CD4-positive, alpha-beta T cell treated with Interleukin-6 for 4 hours (primary cell): ENCODE measurements at regions not wholly inside any gene's neighbourhood (a gene's known extent, or its start where the extent isn't known, plus 50 kb on each side); places are given as distances from the start of the nearest gene placed in this dataset.
"Not testable (repeated sequence)": the region's sequence is repeated elsewhere in the genome, so short reads cannot be mapped to it uniquely, and the experiment has no call there.

Experiments
- DNase-seq: peaks from one replicate; pipeline ENCODE4 v3.0.0-alpha.2; 2020; ENCODE audit warnings: mixed read lengths

DNA sequence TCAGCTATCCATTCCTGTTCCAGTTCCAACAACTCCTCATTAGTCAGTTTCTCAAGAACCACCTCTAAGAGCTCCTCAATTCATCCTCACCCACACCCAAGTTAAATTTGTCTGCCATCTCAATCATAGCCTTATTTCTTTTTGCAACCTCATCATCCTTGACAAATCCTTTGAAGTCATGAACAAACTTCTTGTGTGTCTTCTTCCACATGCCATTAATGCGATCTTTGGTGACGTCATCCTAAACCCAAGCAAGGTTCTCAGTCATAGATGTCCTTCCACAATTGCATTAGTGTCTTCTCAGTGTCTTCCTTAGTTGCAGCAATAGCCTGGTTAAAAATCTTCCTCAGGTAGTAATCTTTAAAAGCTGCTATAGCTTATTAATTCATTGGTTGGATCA is 71.2 kb upstream of the FSIP2 start:
- DNase-seq: no peak

DNA sequence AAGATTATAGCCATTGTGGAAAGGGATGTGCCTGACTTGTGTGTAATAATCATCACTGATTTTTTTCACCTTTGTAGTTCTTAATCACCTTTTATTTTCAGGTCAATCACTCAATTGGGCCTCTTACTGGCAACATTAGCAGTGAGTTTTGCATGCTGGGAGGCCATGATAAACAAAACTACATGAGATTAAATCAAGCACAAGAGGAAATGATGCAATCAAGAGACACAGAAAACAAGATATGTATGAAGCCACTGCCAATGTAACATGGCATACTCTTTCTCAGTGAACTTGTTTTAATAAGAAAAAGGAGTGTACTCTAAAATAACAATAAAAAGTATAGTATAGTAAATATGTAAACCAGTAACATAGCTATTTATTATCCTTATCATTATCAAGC is 69.9 kb upstream of the FSIP2 start:
- no peak for DNase-seq

DNA sequence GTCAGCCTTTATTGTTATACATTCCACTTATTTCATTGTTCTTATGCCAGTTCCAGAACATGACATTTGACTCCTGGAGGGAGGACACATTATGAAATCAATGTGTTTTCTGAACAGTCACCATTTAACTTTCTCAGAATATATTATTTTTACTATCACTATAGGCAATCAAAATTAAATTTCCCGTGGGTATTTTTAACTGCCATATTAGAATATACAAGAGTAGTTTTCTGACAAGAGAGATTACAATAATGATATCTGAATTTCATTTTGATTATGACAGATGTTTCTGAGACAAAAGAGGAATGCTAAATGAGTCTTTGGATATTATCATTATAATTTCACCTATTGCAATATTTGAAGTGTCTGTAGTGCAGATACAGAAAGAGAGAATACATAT is 64.4 kb upstream of the FSIP2 start:
- no peak for DNase-seq

DNA sequence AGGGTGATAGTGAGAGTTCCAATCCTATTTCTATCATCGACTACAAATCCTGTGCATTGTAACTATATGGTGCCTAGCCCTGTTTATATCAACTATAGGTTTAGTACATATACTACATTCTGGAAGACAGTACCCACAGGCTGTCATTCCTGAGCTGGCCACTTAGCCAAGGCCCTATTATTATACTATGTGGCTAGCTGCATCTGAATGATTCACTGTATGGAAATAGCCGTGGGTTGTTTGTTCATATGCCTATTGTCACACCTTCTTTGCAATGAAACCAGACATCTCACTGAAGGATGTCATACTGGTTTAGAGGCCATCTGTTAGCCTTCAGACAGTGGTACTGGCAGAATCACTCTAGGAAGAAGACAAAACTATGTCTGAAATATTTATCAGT is 62.3 kb upstream of the FSIP2 start:
- no peak for DNase-seq

DNA sequence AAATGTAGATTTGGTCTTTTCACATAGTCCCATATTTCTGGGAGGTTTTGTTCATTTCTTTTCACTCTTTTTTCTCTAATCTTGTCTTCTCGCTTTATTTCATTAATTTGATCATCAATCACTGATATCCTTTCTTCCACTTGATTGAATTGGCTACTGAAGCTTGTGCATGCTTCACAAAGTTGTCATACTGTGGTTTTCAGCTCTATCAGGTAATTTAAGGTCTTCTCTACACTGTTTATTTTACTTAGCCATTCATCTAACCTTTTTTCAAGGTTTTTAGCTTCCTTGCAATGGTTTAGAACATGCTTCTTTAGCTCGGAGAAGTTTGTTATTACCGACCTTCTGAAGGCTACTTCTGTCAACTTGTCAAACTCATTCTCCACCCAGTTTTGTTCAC is 51.6 kb upstream of the FSIP2 start:
- DNase-seq: not testable (repeated sequence)

DNA sequence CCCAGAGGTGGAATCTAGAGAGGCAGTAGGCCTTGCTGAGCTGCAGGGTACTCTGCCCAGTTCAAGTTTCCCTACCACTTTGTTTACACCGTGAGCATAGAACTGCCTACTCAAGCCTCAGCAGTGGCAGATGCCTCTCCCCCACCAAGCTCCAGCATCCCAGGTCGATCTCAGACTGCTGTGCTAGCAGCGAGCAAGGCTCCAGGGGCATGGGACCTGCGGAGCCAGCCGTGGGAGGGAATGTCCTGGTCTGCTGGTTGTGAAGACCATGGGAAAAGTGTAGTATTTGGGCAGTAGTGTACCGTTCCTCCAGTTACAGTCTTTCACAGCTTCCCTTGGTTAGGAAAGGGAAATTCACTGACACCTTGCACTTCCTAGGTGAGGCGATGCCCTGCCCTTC is 50.6 kb upstream of the FSIP2 start:
- no peak for DNase-seq
